H9 (cell line): ENCODE measurements at regions not wholly inside any gene's neighbourhood (a gene's known extent, or its start where the extent isn't known, plus 50 kb on each side); places are given as distances from the start of the nearest gene placed in this dataset.

ENCODE experiments used
- DNase-seq: peaks from one replicate; pipeline ENCODE4 v3.0.0-alpha.2; 2017
- H2AFZ ChIP-seq: one replicate; pipeline ENCODE4 v1.6.1; 2013; ENCODE audit warnings: mild to moderate bottlenecking, low read length, control low read depth, moderate library complexity
- H2AK5ac ChIP-seq: 2 replicates; pipeline ENCODE4 v1.6.1; 2013; ENCODE audit warnings: low read length, control low read depth, mixed read lengths; ENCODE audit not compliant: insufficient read length
- H2BK120ac ChIP-seq: one replicate; pipeline ENCODE4 v1.6.1; 2013; ENCODE audit warnings: low read depth, mild to moderate bottlenecking, low read length, control low read depth, inconsistent platforms; ENCODE audit not compliant: poor library complexity, severe bottlenecking
- H2BK12ac ChIP-seq: 2 replicates; pipeline ENCODE4 v1.6.1; 2013; ENCODE audit warnings: low read length, control low read depth, mixed read lengths, low read depth; ENCODE audit not compliant: insufficient read length
- H2BK15ac ChIP-seq: 2 replicates; pipeline ENCODE4 v1.6.1; 2013; ENCODE audit warnings: low read depth, low read length, control low read depth
- H2BK20ac ChIP-seq: one replicate; pipeline ENCODE4 v1.6.1; 2013; ENCODE audit warnings: low read depth, mild to moderate bottlenecking, low read length, control low read depth, inconsistent platforms; ENCODE audit not compliant: poor library complexity, severe bottlenecking
- H2BK5ac ChIP-seq: 2 replicates; pipeline ENCODE4 v1.6.1; 2013; ENCODE audit warnings: low read length, control low read depth, mixed read lengths; ENCODE audit not compliant: insufficient read length
- H3K14ac ChIP-seq: 2 replicates; pipeline ENCODE4 v1.6.1; 2013; ENCODE audit warnings: low read length, control low read depth; ENCODE audit not compliant: insufficient read depth
- H3K18ac ChIP-seq: 2 replicates; pipeline ENCODE4 v1.6.1; 2013; ENCODE audit warnings: low read depth, mild to moderate bottlenecking, mixed read lengths, low read length, control low read depth; ENCODE audit not compliant: insufficient read length
- H3K23ac ChIP-seq: 2 replicates; pipeline ENCODE4 v1.6.1; 2013; ENCODE audit warnings: low read length, control low read depth, mixed read lengths, low read depth; ENCODE audit not compliant: insufficient read length
- H3K23me2 ChIP-seq: 2 replicates; pipeline ENCODE4 v1.6.1; 2013; ENCODE audit warnings: low read depth, mild to moderate bottlenecking, mixed read lengths, low read length, control low read depth; ENCODE audit not compliant: insufficient read length, poor library complexity, severe bottlenecking
- H3K27ac ChIP-seq: 2 replicates; pipeline ENCODE4 v1.5.1; 2013; ENCODE audit warnings: low read length, control low read depth, mixed read lengths, low read depth; ENCODE audit not compliant: insufficient read length
- H3K27me3 ChIP-seq: 2 replicates; pipeline ENCODE4 v1.6.1; 2013; ENCODE audit warnings: low read length, control low read depth, inconsistent platforms; ENCODE audit not compliant: insufficient read depth
- H3K4ac ChIP-seq: 2 replicates; pipeline ENCODE4 v1.6.1; 2013; ENCODE audit warnings: low read depth, mild to moderate bottlenecking, control low read depth, inconsistent platforms, low read length, moderate library complexity
- H3K4me1 ChIP-seq: 2 replicates; pipeline ENCODE4 v1.6.1; 2013; ENCODE audit warnings: low read length, control low read depth, inconsistent platforms; ENCODE audit not compliant: insufficient read depth
- H3K4me2 ChIP-seq: 2 replicates; pipeline ENCODE4 v1.6.1; 2013; ENCODE audit warnings: low read length, control low read depth, mixed read lengths; ENCODE audit not compliant: insufficient read length, insufficient read depth
- H3K56ac ChIP-seq: 2 replicates; pipeline ENCODE4 v1.6.1; 2013; ENCODE audit warnings: low read depth, mild to moderate bottlenecking, mixed read lengths, low read length, control low read depth; ENCODE audit not compliant: insufficient read length
- H3K79me1 ChIP-seq: 2 replicates; pipeline ENCODE4 v1.6.1; 2013; ENCODE audit warnings: low read depth, mild to moderate bottlenecking, moderate library complexity, low read length, control low read depth, inconsistent platforms; ENCODE audit not compliant: insufficient read depth, poor library complexity, severe bottlenecking
- H3K79me2 ChIP-seq: 2 replicates; pipeline ENCODE4 v1.6.1; 2013; ENCODE audit warnings: low read length, control low read depth, inconsistent platforms; ENCODE audit not compliant: insufficient read depth
- H3K9ac ChIP-seq: 2 replicates; pipeline ENCODE4 v1.6.1; 2013; ENCODE audit warnings: low read length, control low read depth, mixed read lengths; ENCODE audit not compliant: insufficient read length; ENCODE audit errors: extremely low read depth
- H3K9me3 ChIP-seq: one replicate; pipeline ENCODE4 v1.6.1; 2013; ENCODE audit warnings: low read depth, low read length, inconsistent platforms; ENCODE audit not compliant: control insufficient read depth
- H3T11ph ChIP-seq: one replicate; pipeline ENCODE4 v1.6.1; 2013; ENCODE audit warnings: mild to moderate bottlenecking, low read length, control low read depth, inconsistent platforms
- H4K20me1 ChIP-seq: one replicate; pipeline ENCODE4 v1.6.1; 2013; ENCODE audit not compliant: control insufficient read depth, insufficient read length, insufficient read depth
- H4K5ac ChIP-seq: 2 replicates; pipeline ENCODE4 v1.6.1; 2013; ENCODE audit warnings: low read depth, mild to moderate bottlenecking, mixed read lengths, low read length, control low read depth; ENCODE audit not compliant: insufficient read length
- H4K8ac ChIP-seq: replicated peaks from 2 replicates; pipeline ENCODE4 v1.6.1; 2013; ENCODE audit warnings: low read length, control low read depth, mixed read lengths, low read depth; ENCODE audit not compliant: insufficient read length
- H4K91ac ChIP-seq: 2 replicates; pipeline ENCODE4 v1.6.1; 2013; ENCODE audit warnings: low read depth, mild to moderate bottlenecking, moderate library complexity, mixed read lengths, low read length, control low read depth; ENCODE audit not compliant: insufficient read length
- H3K27ac Mint-ChIP-seq, 3 experiments: 2 replicates in 2 of 3; 3 replicates in 1 of 3; pipeline ENCODE4 v1.8.0; 2020 to 2021; ENCODE audit warnings: mixed read lengths in 3 of 3, mild to moderate bottlenecking in 1 of 3, moderate library complexity in 1 of 3
- H3K27me3 Mint-ChIP-seq: 2 replicates; pipeline ENCODE4 v1.8.0; 2021; ENCODE audit warnings: low read depth, mild to moderate bottlenecking, moderate library complexity, mixed read lengths
- H3K36me3 Mint-ChIP-seq, 3 experiments: 2 replicates in 2 of 3; 3 replicates in 1 of 3; pipeline ENCODE4 v1.8.0; 2020 to 2021; ENCODE audit warnings: low read depth in 3 of 3, mixed read lengths in 3 of 3; ENCODE audit not compliant: insufficient read depth in 1 of 3
- H3K4me1 Mint-ChIP-seq, 2 experiments: 2 replicates each; pipeline ENCODE4 v1.8.0; 2020; ENCODE audit warnings: mixed read lengths in 2 of 2
- H3K4me3 Mint-ChIP-seq, 2 experiments: 2 replicates in 1 of 2; 3 replicates in 1 of 2; pipeline ENCODE4 v1.8.0; 2020 to 2021; ENCODE audit warnings: mild to moderate bottlenecking in 2 of 2, mixed read lengths in 2 of 2, moderate library complexity in 1 of 2
- H3K9me3 Mint-ChIP-seq, 2 experiments: 2 replicates in 1 of 2; 3 replicates in 1 of 2; pipeline ENCODE4 v1.8.0; 2020; ENCODE audit warnings: mild to moderate bottlenecking in 2 of 2, mixed read lengths in 2 of 2, moderate library complexity in 1 of 2
- CTCF ChIP-seq: fragments of 200-600 bp; sonication (generic); conservative IDR thresholded peaks from 3 replicates; pipeline ENCODE4 v1.8.0; 2021; ENCODE audit warnings: antibody characterized with exemption, mild to moderate bottlenecking

GRCh38 chr2:51760441-51760840 is 728.5 kb upstream of the NRXN1 start:
- Histone ChIP-seq H2BK120ac (no peak overlapping the region), H2BK12ac (no peak overlapping the region), H3K79me1 (no peaks in the 10 kb centered on the region), H3T11ph (no peak overlapping the region), H2BK5ac (no peak overlapping the region), H3K4me1 (no peaks in the 10 kb centered on the region), H2AFZ (no peak overlapping the region), H3K23ac (no peak overlapping the region), H3K27me3 (no peaks in the 10 kb centered on the region), H3K18ac (no peak overlapping the region), H2BK20ac (no peak overlapping the region), H3K4ac (no peak overlapping the region), H4K20me1 (no peaks in the 10 kb centered on the region), H3K9me3 (no peaks in the 10 kb centered on the region), H4K91ac (no peak overlapping the region), H4K8ac (no peak overlapping the region), H3K14ac (no peak overlapping the region), H3K23me2 (no peaks in the 10 kb centered on the region), H3K9ac (no peak overlapping the region), H3K56ac (no peak overlapping the region), H4K5ac (no peak overlapping the region), H3K79me2 (no peaks in the 10 kb centered on the region), H2BK15ac (no peak overlapping the region), H3K27ac (no peak overlapping the region), H2AK5ac (no peak overlapping the region), H3K4me2 (no peak overlapping the region)
- Mint-ChIP-seq H3K4me1 (no peaks in the 10 kb centered on the region), H3K4me3 (no peak overlapping the region), H3K36me3 (no peaks in the 10 kb centered on the region), H3K9me3 (no peaks in the 10 kb centered on the region), H3K27me3 (no peaks in the 10 kb centered on the region), H3K27ac (no peak overlapping the region)
- TF ChIP-seq CTCF: no peak
- no peak for DNase-seq
